SK-N-SH (cell line): ENCODE measurements at regions not wholly inside any gene's neighbourhood (a gene's known extent, or its start where the extent isn't known, plus 50 kb on each side); places are given as distances from the start of the nearest gene placed in this dataset.

Experiments used
- CTCF ChIA-PET: fragments of 300-600, 350-600 bp; formaldehyde crosslinking; extraction: SDS; loops from one replicate; lab custom pipeline; 2021; lab: Yijun Ruan, JAX
- POLR2A ChIA-PET: fragments of 350-600 bp; sonication (Branson Sonifier 250); formaldehyde crosslinking; extraction: SDS; loops from one replicate; lab custom pipeline; 2020; ENCODE audit warnings: antibody characterized with exemption, inconsistent platforms; lab: Yijun Ruan, JAX
- DNase-seq: peaks from one replicate; pipeline ENCODE4 v3.0.0; 2012
- H2AFZ ChIP-seq: fragments of 200-600 bp; sonication (generic); 2 replicates; pipeline ENCODE4 v1.8.1; 2016; ENCODE audit warnings: antibody characterized with exemption, mild to moderate bottlenecking, low read depth
- H3F3A ChIP-seq: fragments of 200-600 bp; sonication (generic); replicated peaks from 2 replicates; pipeline ENCODE3; 2016; ENCODE audit warnings: antibody characterized with exemption, mild to moderate bottlenecking; ENCODE audit not compliant: insufficient read depth
- H3K27ac ChIP-seq, 2 experiments: fragments of 200-500 bp in 1 of 2; fragments of 200-600 bp in 1 of 2; sonication (Bioruptor generic) in 1 of 2; sonication (generic), shearing (Covaris generic) in 1 of 2; 2 replicates each; pipeline versions ENCODE4 v1.5.1 to v1.6.1; 2014 to 2016; ENCODE audit warnings: low read depth in 2 of 2, inconsistent platforms in 1 of 2, low read length in 1 of 2, mild to moderate bottlenecking in 1 of 2, mixed read lengths in 1 of 2
- H3K27me3 ChIP-seq: fragments of 200-600 bp; sonication (generic), shearing (Covaris generic); 2 replicates; pipeline ENCODE4 v1.6.1; 2016; ENCODE audit warnings: mixed run types; ENCODE audit not compliant: insufficient read depth
- H3K36me3 ChIP-seq, 2 experiments: fragments of 200-500 bp in 1 of 2; fragments of 200-600 bp in 1 of 2; sonication (Bioruptor generic) in 1 of 2; sonication (generic) in 1 of 2; replicated peaks in 1 of 2; 2 replicates each; pipeline versions ENCODE3 to v1.5.1; 2014 to 2016; ENCODE audit warnings: low read length in 1 of 2, mild to moderate bottlenecking in 1 of 2; ENCODE audit not compliant: insufficient read depth in 2 of 2, control insufficient read depth in 1 of 2
- H3K4me1 ChIP-seq, 2 experiments: fragments of 200-500 bp in 1 of 2; fragments of 200-600 bp in 1 of 2; sonication (Bioruptor generic) in 1 of 2; sonication (generic), shearing (Covaris generic) in 1 of 2; 2 replicates each; pipeline versions ENCODE4 v1.5.1 to v1.6.1; 2014 to 2016; ENCODE audit warnings: low read depth in 1 of 2, low read length in 1 of 2, mixed run types in 1 of 2; ENCODE audit not compliant: insufficient read depth in 2 of 2, control insufficient read depth in 1 of 2
- H3K4me2 ChIP-seq: fragments of 200-600 bp; sonication (generic), shearing (Covaris generic); 2 replicates; pipeline ENCODE4 v1.6.1; 2017; ENCODE audit warnings: mixed run types
- H3K4me3 ChIP-seq, 2 experiments: fragments of 200-500 bp in 1 of 2; fragments of 200-600 bp in 1 of 2; sonication (Bioruptor generic) in 1 of 2; sonication (generic), shearing (Covaris generic) in 1 of 2; 2 replicates each; pipeline versions ENCODE4 v1.5.1 to v1.8.1; 2014 to 2016; ENCODE audit warnings: low read depth in 2 of 2, inconsistent platforms in 1 of 2, low read length in 1 of 2, mild to moderate bottlenecking in 1 of 2, mixed read lengths in 1 of 2, moderate library complexity in 1 of 2
- H3K79me2 ChIP-seq: fragments of 200-600 bp; sonication (generic); 2 replicates; pipeline ENCODE4 v1.8.1; 2017; ENCODE audit warnings: mild to moderate bottlenecking; ENCODE audit not compliant: insufficient read depth
- H3K9ac ChIP-seq: fragments of 200-600 bp; sonication (generic); 2 replicates; pipeline ENCODE4 v1.6.1; 2017; ENCODE audit warnings: mixed run types
- H3K9me2 ChIP-seq: fragments of 200-600 bp; sonication (generic); 2 replicates; pipeline ENCODE4 v1.6.1; 2017; ENCODE audit warnings: mixed run types
- H3K9me3 ChIP-seq: fragments of 200-600 bp; sonication (generic); 2 replicates; pipeline ENCODE4 v1.6.1; 2017; ENCODE audit warnings: mixed run types, mild to moderate bottlenecking, moderate library complexity
- H4K20me1 ChIP-seq: fragments of 200-600 bp; sonication (generic); 2 replicates; pipeline ENCODE4 v1.6.1; 2017; ENCODE audit warnings: mild to moderate bottlenecking, mixed run types; ENCODE audit not compliant: insufficient read depth
- CTCF ChIP-seq: fragments of 200-600 bp; sonication (generic); IDR thresholded peaks from 2 replicates; pipeline ENCODE4 v1.6.1; 2017; ENCODE audit warnings: antibody characterized with exemption, mild to moderate bottlenecking, moderate library complexity
- ELF1 ChIP-seq: IDR thresholded peaks from 2 replicates; pipeline ENCODE4 v1.4.0; 2012
- EZH2phosphoT487 ChIP-seq: fragments of 200-600 bp; sonication (generic); IDR thresholded peaks from 2 replicates; pipeline ENCODE4 v1.6.1; 2017; ENCODE audit warnings: low read depth, mixed run types, mild to moderate bottlenecking, antibody characterized with exemption, moderate library complexity, borderline replicate concordance
- FOXJ3 ChIP-seq: sonication (generic); formaldehyde crosslinking; IDR thresholded peaks from 2 replicates; pipeline ENCODE4 v1.5.1; 2020; ENCODE audit warnings: mild to moderate bottlenecking, missing genetic modification reagents
- GATA2 ChIP-seq: sonication (generic); formaldehyde crosslinking; IDR thresholded peaks from 2 replicates; pipeline ENCODE4 v1.5.0; 2020; ENCODE audit warnings: mild to moderate bottlenecking, missing genetic modification reagents
- IRF3 ChIP-seq: fragments of 150-350 bp; IDR thresholded peaks from 2 replicates; pipeline ENCODE4 v1.6.1; 2016; ENCODE audit warnings: mild to moderate bottlenecking, low read depth, low read length
- MAX ChIP-seq: IDR thresholded peaks from 2 replicates; pipeline ENCODE4 v1.4.0; 2012; ENCODE audit warnings: low read depth
- MEF2A ChIP-seq: IDR thresholded peaks from 2 replicates; pipeline ENCODE4 v1.4.0; 2012; ENCODE audit warnings: low read depth, borderline replicate concordance
- MXI1 ChIP-seq: IDR thresholded peaks from 2 replicates; pipeline ENCODE4 v1.6.1; 2012; ENCODE audit warnings: mild to moderate bottlenecking, low read depth, low read length, improper control_type of control experiment
- NFIC ChIP-seq: IDR thresholded peaks from 2 replicates; pipeline ENCODE4 v1.4.0; 2012; ENCODE audit warnings: borderline replicate concordance
- RAD21 ChIP-seq: IDR thresholded peaks from 2 replicates; pipeline ENCODE4 v1.6.1; 2012; ENCODE audit warnings: mild to moderate bottlenecking, low read length
- RCOR1 ChIP-seq: fragments of 150-350 bp; IDR thresholded peaks from 2 replicates; pipeline ENCODE4 v1.6.1; 2017; ENCODE audit warnings: antibody characterized with exemption, low read length
- REST ChIP-seq: IDR thresholded peaks from 2 replicates; pipeline ENCODE4 v1.6.1; 2012; ENCODE audit warnings: mild to moderate bottlenecking, low read depth, low read length, moderate library complexity
- RFX5 ChIP-seq: IDR thresholded peaks from 2 replicates; pipeline ENCODE4 v1.6.1; 2012; ENCODE audit warnings: mild to moderate bottlenecking, improper control_type of control experiment, low read length
- SIN3A ChIP-seq: IDR thresholded peaks from 2 replicates; pipeline ENCODE4 v1.6.1; 2012; ENCODE audit warnings: low read depth, mild to moderate bottlenecking, low read length, moderate library complexity, borderline replicate concordance
- TAF1 ChIP-seq: IDR thresholded peaks from 2 replicates; pipeline ENCODE4 v1.6.1; 2012; ENCODE audit warnings: low read depth, mild to moderate bottlenecking, low read length, moderate library complexity, borderline replicate concordance
- TCF12 ChIP-seq: IDR thresholded peaks from 2 replicates; pipeline ENCODE4 v1.4.0; 2012
- TEAD4 ChIP-seq: IDR thresholded peaks from 2 replicates; pipeline ENCODE4 v1.4.0; 2012; ENCODE audit warnings: mild to moderate bottlenecking, borderline replicate concordance; ENCODE audit not compliant: insufficient read depth
- USF1 ChIP-seq: IDR thresholded peaks from 2 replicates; pipeline ENCODE4 v1.4.0; 2012; ENCODE audit warnings: low read depth, borderline replicate concordance
- WGBS: methylation state at CpG from one replicate; pipeline ENCODE4 v1.1.6; 2017; ENCODE audit warnings: low lambda C conversion rate; 5-methylcytosine and 5-hydroxymethylcytosine counted together

GRCh38 chr2:83827618-83828017 is 631.5 kb downstream of the SUCLG1 start:
- 3% methylated on average over 2 of the region's 2 CpGs for WGBS
- Histone ChIP-seq H3K9ac (no peak overlapping the region), H3K9me3 (no peaks in the 10 kb centered on the region), H2AFZ (no peak overlapping the region), H3K4me2 (no peak overlapping the region), H3F3A (no peaks in the 10 kb centered on the region), H4K20me1 (no peaks in the 10 kb centered on the region), H3K27me3 (no peaks in the 10 kb centered on the region), H3K9me2 (no peaks in the 10 kb centered on the region), H3K4me1 (no peaks in the 10 kb centered on the region), H3K36me3 (no peaks in the 10 kb centered on the region), H3K79me2 (no peaks in the 10 kb centered on the region), H3K27ac (no peak overlapping the region), H3K4me3 (no peak overlapping the region)
- no peak for DNase-seq
- TF ChIP-seq SIN3A = no peak
- peak; percentile 20; the same call in 1 of the 2 replicates for TF ChIP-seq CTCF
- no peak for TF ChIP-seq TAF1
- ChIA-PET POLR2A (no interaction called here), CTCF (no interaction called here)

GRCh38 chr2:83826577-83826976 is 632.5 kb downstream of the SUCLG1 start:
- H3K9me3 ChIP-seq = no peaks in the 10 kb centered on the region
- no peaks in the 10 kb centered on the region for H4K20me1 ChIP-seq
- H3K27ac ChIP-seq = no peak overlapping the region
- no peak overlapping the region for H2AFZ ChIP-seq
- DNase-seq = no peak
- no peaks in the 10 kb centered on the region for H3K79me2 ChIP-seq
- no peaks in the 10 kb centered on the region for H3F3A ChIP-seq
- CTCF ChIA-PET = interaction anchor here (1.4 kb wide), 1 partner anchor 16 kb away, joined by 3 read pairs; no protein-coding TSS in a partner anchor
- POLR2A ChIA-PET = no interaction called here
- 10% methylated on average over 5 of the region's 5 CpGs for WGBS
- H3K4me3 ChIP-seq = no peak overlapping the region
- no peak overlapping the region for H3K4me2 ChIP-seq
- no peaks in the 10 kb centered on the region for H3K9me2 ChIP-seq
- H3K4me1 ChIP-seq = no peaks in the 10 kb centered on the region
- H3K9ac ChIP-seq = no peak overlapping the region
- no peaks in the 10 kb centered on the region for H3K27me3 ChIP-seq
- no peaks in the 10 kb centered on the region for H3K36me3 ChIP-seq
- TF ChIP-seq IRF3 (no peak), NFIC (no peak), MEF2A (no peak), USF1 (no peak), FOXJ3 (no peak), GATA2 (CRISPR knock-in tag) (no peak), RCOR1 (no peak), RAD21 (no peak), TCF12 (no peak), RFX5 (no peak), EZH2phosphoT487 (no peak), TEAD4 (no peak), CTCF (no peak), REST (no peak), MAX (no peak), ELF1 (no peak), TAF1 (no peak), MXI1 (no peak)
